ENCODE measurements at regions not wholly inside any gene's neighbourhood (a gene's known extent, or its start where the extent isn't known, plus 50 kb on each side); places are given as distances from the start of the nearest gene placed in this dataset.

DNA sequence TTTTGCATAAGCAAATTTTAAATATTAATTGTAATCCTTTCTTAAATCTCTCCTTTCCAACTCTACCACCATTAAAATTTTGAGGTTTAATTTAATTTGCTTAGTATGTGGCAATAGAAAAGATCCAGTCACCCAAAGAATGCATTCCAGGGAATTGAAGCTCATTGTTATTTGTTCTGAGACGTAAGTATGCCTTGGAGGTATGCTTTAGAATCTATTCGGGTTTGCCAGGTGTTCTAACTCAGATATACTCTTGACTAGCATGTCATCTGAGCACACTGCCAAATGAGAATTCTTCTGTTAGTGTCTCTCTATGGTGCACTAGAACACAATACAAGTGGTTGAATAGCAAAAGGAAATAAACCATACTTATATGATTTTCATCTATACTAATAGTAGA is 813.6 kb upstream of the ADGRL2 start:
- TF ChIP-seq, protein P1, sequence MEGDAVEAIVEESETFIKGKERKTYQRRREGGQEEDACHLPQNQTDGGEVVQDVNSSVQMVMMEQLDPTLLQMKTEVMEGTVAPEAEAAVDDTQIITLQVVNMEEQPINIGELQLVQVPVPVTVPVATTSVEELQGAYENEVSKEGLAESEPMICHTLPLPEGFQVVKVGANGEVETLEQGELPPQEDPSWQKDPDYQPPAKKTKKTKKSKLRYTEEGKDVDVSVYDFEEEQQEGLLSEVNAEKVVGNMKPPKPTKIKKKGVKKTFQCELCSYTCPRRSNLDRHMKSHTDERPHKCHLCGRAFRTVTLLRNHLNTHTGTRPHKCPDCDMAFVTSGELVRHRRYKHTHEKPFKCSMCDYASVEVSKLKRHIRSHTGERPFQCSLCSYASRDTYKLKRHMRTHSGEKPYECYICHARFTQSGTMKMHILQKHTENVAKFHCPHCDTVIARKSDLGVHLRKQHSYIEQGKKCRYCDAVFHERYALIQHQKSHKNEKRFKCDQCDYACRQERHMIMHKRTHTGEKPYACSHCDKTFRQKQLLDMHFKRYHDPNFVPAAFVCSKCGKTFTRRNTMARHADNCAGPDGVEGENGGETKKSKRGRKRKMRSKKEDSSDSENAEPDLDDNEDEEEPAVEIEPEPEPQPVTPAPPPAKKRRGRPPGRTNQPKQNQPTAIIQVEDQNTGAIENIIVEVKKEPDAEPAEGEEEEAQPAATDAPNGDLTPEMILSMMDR (IDR thresholded peaks at IDR 0.05; ENCODE audit: insufficient read depth in 1 of 2, low read depth in 1 of 2, low read length in 1 of 2, severe bottlenecking in 1 of 2, unreplicated experiment in 1 of 2): no peak
- no peaks in the 10 kb centered on the region for H3K27me3 Mint-ChIP-seq (ENCODE audit: insufficient read depth, unreplicated experiment)
- H3K4me1 Mint-ChIP-seq (ENCODE audit: low read depth, unreplicated experiment): no peaks in the 10 kb centered on the region
- H3K4me1 ChIP-seq: no peaks in the 10 kb centered on the region
- ChIA-PET POLR2A (no interaction called here), CTCF (no interaction called here)
- DNase-seq: no peak
- no peaks in the 10 kb centered on the region for H3K9me3 Mint-ChIP-seq (ENCODE audit: unreplicated experiment)
- no peaks in the 10 kb centered on the region for H3K36me3 Mint-ChIP-seq (ENCODE audit: insufficient read depth, unreplicated experiment)
- no TSS peak for BruUV-seq (replicated peaks)
- no peaks in the 10 kb centered on the region for H3K27me3 ChIP-seq (replicated peaks; ENCODE audit: control insufficient read depth, insufficient read depth, low read length)
- no peak overlapping the region for H3K27ac Mint-ChIP-seq (ENCODE audit: unreplicated experiment)
- intact Hi-C loops (cut with micrococcal nuclease; ENCODE audit: unreplicated experiment): no loop called here
- no peak overlapping the region for H3K4me3 ChIP-seq (ENCODE audit: low read depth, low read length)
- no peaks in the 10 kb centered on the region for H3K36me3 ChIP-seq (ENCODE audit: control insufficient read depth, insufficient read depth, low read length)
- H3K4me3 Mint-ChIP-seq (ENCODE audit: unreplicated experiment): no peak overlapping the region
- H3K9me3 ChIP-seq: no peaks in the 10 kb centered on the region

DNA sequence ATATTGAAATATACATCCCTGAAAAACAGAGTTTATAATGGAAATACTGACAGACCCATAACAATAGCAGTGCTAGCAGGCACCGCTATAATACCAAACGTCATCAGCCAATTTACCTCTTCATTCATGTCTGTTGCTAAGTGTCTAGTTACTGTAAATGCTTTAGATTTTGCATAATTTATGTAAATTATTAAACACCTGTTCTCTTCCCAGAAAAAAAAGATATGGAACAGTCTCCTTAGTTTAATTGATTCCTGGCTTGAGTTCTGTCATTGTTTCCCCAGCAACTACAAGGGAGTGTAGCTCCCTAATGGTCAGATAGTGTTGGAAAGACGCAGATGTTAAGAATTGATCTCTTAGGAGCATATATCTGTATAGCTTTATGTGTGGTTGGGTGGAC is 817.9 kb upstream of the ADGRL2 start:
- TF ChIP-seq, protein P1 (IDR thresholded peaks at IDR 0.05; ENCODE audit: insufficient read depth in 1 of 2, low read depth in 1 of 2, low read length in 1 of 2, severe bottlenecking in 1 of 2, unreplicated experiment in 1 of 2): no peak
- ChIA-PET POLR2A (no interaction called here), CTCF (no interaction called here)
- no peaks in the 10 kb centered on the region for H3K27me3 Mint-ChIP-seq (ENCODE audit: insufficient read depth, unreplicated experiment)
- BruUV-seq (replicated peaks): no TSS peak
- intact Hi-C loops (cut with micrococcal nuclease; ENCODE audit: unreplicated experiment): no loop called here
- no peaks in the 10 kb centered on the region for H3K4me1 Mint-ChIP-seq (ENCODE audit: low read depth, unreplicated experiment)
- H3K27ac Mint-ChIP-seq (ENCODE audit: unreplicated experiment): no peak overlapping the region
- H3K4me3 ChIP-seq (ENCODE audit: low read depth, low read length): no peak overlapping the region
- H3K9me3 Mint-ChIP-seq (ENCODE audit: unreplicated experiment): no peaks in the 10 kb centered on the region
- H3K27me3 ChIP-seq (replicated peaks; ENCODE audit: control insufficient read depth, insufficient read depth, low read length): no peaks in the 10 kb centered on the region
- DNase-seq: no peak
- H3K36me3 Mint-ChIP-seq (ENCODE audit: insufficient read depth, unreplicated experiment): no peaks in the 10 kb centered on the region
- no peaks in the 10 kb centered on the region for H3K36me3 ChIP-seq (ENCODE audit: control insufficient read depth, insufficient read depth, low read length)
- H3K4me1 ChIP-seq: no peaks in the 10 kb centered on the region
- H3K9me3 ChIP-seq: no peaks in the 10 kb centered on the region
- no peak overlapping the region for H3K4me3 Mint-ChIP-seq (ENCODE audit: unreplicated experiment)

DNA sequence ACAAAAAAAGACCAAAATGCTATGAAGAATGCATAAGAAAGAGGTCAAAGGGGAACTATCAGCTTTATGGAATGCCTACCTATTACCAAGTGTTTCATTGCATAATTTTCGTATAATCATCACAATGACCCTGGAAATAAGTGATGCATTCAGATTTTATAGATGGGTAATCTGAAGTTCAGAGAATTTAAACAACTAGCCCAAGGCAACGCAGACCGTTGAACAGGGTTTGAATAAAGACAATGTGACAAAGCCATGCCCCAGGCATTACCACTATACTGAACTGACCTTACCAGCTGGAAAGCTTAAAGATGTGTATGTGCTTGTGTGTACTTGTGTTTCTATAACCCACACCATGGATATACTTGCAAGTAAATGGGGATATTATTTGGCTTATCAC is 827.6 kb upstream of the ADGRL2 start:
- H3K27me3 ChIP-seq (replicated peaks; ENCODE audit: control insufficient read depth, insufficient read depth, low read length): no peaks in the 10 kb centered on the region

More for the DNA sequence above, 827.6 kb upstream of the ADGRL2 start:
- no peak overlapping the region for H3K4me3 Mint-ChIP-seq (ENCODE audit: unreplicated experiment)
- no peaks in the 10 kb centered on the region for H3K4me1 Mint-ChIP-seq (ENCODE audit: low read depth, unreplicated experiment)
- BruUV-seq (replicated peaks): no TSS peak
- intact Hi-C loops (cut with micrococcal nuclease; ENCODE audit: unreplicated experiment): no loop called here
- H3K9me3 Mint-ChIP-seq (ENCODE audit: unreplicated experiment): no peaks in the 10 kb centered on the region
- H3K36me3 Mint-ChIP-seq (ENCODE audit: insufficient read depth, unreplicated experiment): no peaks in the 10 kb centered on the region
- H3K27me3 Mint-ChIP-seq (ENCODE audit: insufficient read depth, unreplicated experiment): no peaks in the 10 kb centered on the region
- Histone ChIP-seq H3K4me1 (no peaks in the 10 kb centered on the region), H3K9me3 (no peaks in the 10 kb centered on the region), H3K4me3 (ENCODE audit: low read depth, low read length) (no peak overlapping the region), H3K36me3 (ENCODE audit: control insufficient read depth, insufficient read depth, low read length) (no peaks in the 10 kb centered on the region)
- H3K27ac Mint-ChIP-seq (ENCODE audit: unreplicated experiment): no peak overlapping the region
- TF ChIP-seq, protein P1 (IDR thresholded peaks at IDR 0.05; ENCODE audit: insufficient read depth in 1 of 2, low read depth in 1 of 2, low read length in 1 of 2, severe bottlenecking in 1 of 2, unreplicated experiment in 1 of 2): no peak
- POLR2A ChIA-PET: no interaction called here
- DNase-seq: no peak
- CTCF ChIA-PET: no interaction called here

All from Caco-2 (cell line).